Mucosa of stomach (tissue), 1 donor: ENCODE measurements at regions not wholly inside any gene's neighbourhood (a gene's known extent, or its start where the extent isn't known, plus 50 kb on each side); places are given as distances from the start of the nearest gene placed in this dataset.

ENCODE experiments used
- H3K27me3 ChIP-seq: one replicate; pipeline ENCODE4 v1.7.0; 2013; ENCODE audit warnings: mild to moderate bottlenecking, low read length; ENCODE audit not compliant: control insufficient read depth, insufficient read depth
- H3K36me3 ChIP-seq: one replicate; pipeline ENCODE4 v1.7.0; 2013; ENCODE audit warnings: low read length; ENCODE audit not compliant: control insufficient read depth, insufficient read depth
- H3K4me1 ChIP-seq: one replicate; pipeline ENCODE4 v1.7.0; 2013; ENCODE audit warnings: mild to moderate bottlenecking, low read length; ENCODE audit not compliant: control insufficient read depth, insufficient read depth
- H3K4me3 ChIP-seq: one replicate; pipeline ENCODE4 v1.7.0; 2013; ENCODE audit warnings: low read length
- H3K9ac ChIP-seq: one replicate; pipeline ENCODE4 v1.7.0; 2013; ENCODE audit warnings: mild to moderate bottlenecking, low read length, moderate library complexity
- H3K9me3 ChIP-seq: one replicate; pipeline ENCODE4 v1.7.0; 2013; ENCODE audit warnings: mild to moderate bottlenecking, low read length, moderate library complexity; ENCODE audit not compliant: control insufficient read depth
- donor health status: Pancreatic carcinoma.

- Histone ChIP-seq H3K27me3 (no peaks in the 10 kb centered on the region), H3K9ac (no peak overlapping the region), H3K36me3 (no peaks in the 10 kb centered on the region), H3K4me3 (no peak overlapping the region), H3K9me3 (no peaks in the 10 kb centered on the region), H3K4me1 (no peaks in the 10 kb centered on the region)
Observed at GRCh38 chr4:31039382-31039781, 319.2 kb downstream of the PCDH7 start.

GRCh38 chr4:31040106-31040505 lies 319.9 kb downstream of the PCDH7 start:
- H3K27me3 ChIP-seq = no peaks in the 10 kb centered on the region
- no peaks in the 10 kb centered on the region for H3K36me3 ChIP-seq
- no peak overlapping the region for H3K4me3 ChIP-seq

GRCh38 chr4:31041385-31041784 lies 321.2 kb downstream of the PCDH7 start:
- H3K9ac ChIP-seq = no peak overlapping the region
- peaks cover 6% of the 10 kb centered on the region for H3K4me1 ChIP-seq
- H3K4me3 ChIP-seq = no peak overlapping the region
- no peaks in the 10 kb centered on the region for H3K9me3 ChIP-seq
- H3K36me3 ChIP-seq = no peaks in the 10 kb centered on the region
- no peaks in the 10 kb centered on the region for H3K27me3 ChIP-seq

More at GRCh38 chr4:31040106-31040505, 319.9 kb downstream of the PCDH7 start:
- no peaks in the 10 kb centered on the region for H3K9me3 ChIP-seq
- H3K9ac ChIP-seq = no peak overlapping the region
- H3K4me1 ChIP-seq = peaks cover 2% of the 10 kb centered on the region

GRCh38 chr4:31041853-31042252 lies 321.7 kb downstream of the PCDH7 start:
- Histone ChIP-seq H3K27me3 (no peaks in the 10 kb centered on the region), H3K36me3 (no peaks in the 10 kb centered on the region), H3K9me3 (no peaks in the 10 kb centered on the region), H3K4me1 (peaks cover 6% of the 10 kb centered on the region), H3K4me3 (no peak overlapping the region), H3K9ac (no peak overlapping the region)

- no peaks in the 10 kb centered on the region for H3K36me3 ChIP-seq
- no peak overlapping the region for H3K4me3 ChIP-seq
- H3K9me3 ChIP-seq = no peaks in the 10 kb centered on the region
- peaks cover 6% of the 10 kb centered on the region for H3K4me1 ChIP-seq
- H3K27me3 ChIP-seq = no peaks in the 10 kb centered on the region
- H3K9ac ChIP-seq = no peak overlapping the region
Observed at GRCh38 chr4:31043382-31044062, 323.4 kb downstream of the PCDH7 start.

GRCh38 chr4:31045151-31045550 lies 325.0 kb downstream of the PCDH7 start:
- H3K4me3 ChIP-seq = no peak overlapping the region
- H3K9ac ChIP-seq = no peak overlapping the region
- no peaks in the 10 kb centered on the region for H3K9me3 ChIP-seq
- H3K36me3 ChIP-seq = no peaks in the 10 kb centered on the region
- H3K4me1 ChIP-seq = peaks cover 6% of the 10 kb centered on the region
- no peaks in the 10 kb centered on the region for H3K27me3 ChIP-seq

- H3K4me1 ChIP-seq = peaks cover 6% of the 10 kb centered on the region
- no peaks in the 10 kb centered on the region for H3K9me3 ChIP-seq
- H3K4me3 ChIP-seq = no peak overlapping the region
- no peaks in the 10 kb centered on the region for H3K36me3 ChIP-seq
- no peaks in the 10 kb centered on the region for H3K27me3 ChIP-seq
- H3K9ac ChIP-seq = no peak overlapping the region
Observed at GRCh38 chr4:31045724-31046318, 325.7 kb downstream of the PCDH7 start.

- H3K9me3 ChIP-seq = no peaks in the 10 kb centered on the region
Observed at GRCh38 chr4:31051151-31051550, 331.0 kb downstream of the PCDH7 start.

GRCh38 chr4:31051565-31051964 lies 331.4 kb downstream of the PCDH7 start:
- Histone ChIP-seq H3K36me3 (no peaks in the 10 kb centered on the region), H3K4me3 (no peak overlapping the region), H3K9ac (no peak overlapping the region), H3K9me3 (no peaks in the 10 kb centered on the region), H3K4me1 (no peaks in the 10 kb centered on the region), H3K27me3 (no peaks in the 10 kb centered on the region)

More at GRCh38 chr4:31051151-31051550, 331.0 kb downstream of the PCDH7 start:
- Histone ChIP-seq H3K4me1 (no peaks in the 10 kb centered on the region), H3K36me3 (no peaks in the 10 kb centered on the region), H3K9ac (no peak overlapping the region), H3K4me3 (no peak overlapping the region), H3K27me3 (no peaks in the 10 kb centered on the region)

- Histone ChIP-seq H3K27me3 (no peaks in the 10 kb centered on the region), H3K9me3 (no peaks in the 10 kb centered on the region), H3K4me3 (no peak overlapping the region), H3K9ac (no peak overlapping the region), H3K4me1 (no peaks in the 10 kb centered on the region), H3K36me3 (no peaks in the 10 kb centered on the region)
Observed at GRCh38 chr4:31052519-31052918, 332.4 kb downstream of the PCDH7 start.

GRCh38 chr4:31053451-31053850 lies 333.3 kb downstream of the PCDH7 start:
- Histone ChIP-seq H3K4me1 (no peaks in the 10 kb centered on the region), H3K9me3 (no peaks in the 10 kb centered on the region), H3K27me3 (no peaks in the 10 kb centered on the region), H3K36me3 (no peaks in the 10 kb centered on the region), H3K9ac (no peak overlapping the region), H3K4me3 (no peak overlapping the region)

- no peaks in the 10 kb centered on the region for H3K9me3 ChIP-seq
- H3K4me1 ChIP-seq = no peaks in the 10 kb centered on the region
- no peak overlapping the region for H3K4me3 ChIP-seq
- no peak overlapping the region for H3K9ac ChIP-seq
- no peaks in the 10 kb centered on the region for H3K27me3 ChIP-seq
- no peaks in the 10 kb centered on the region for H3K36me3 ChIP-seq
Observed at GRCh38 chr4:31054295-31054694, 334.1 kb downstream of the PCDH7 start.
